Caco-2 (cell line): ENCODE measurements at regions not wholly inside any gene's neighbourhood (a gene's known extent, or its start where the extent isn't known, plus 50 kb on each side); places are given as distances from the start of the nearest gene placed in this dataset.

Source experiments
- BruUV-seq: library from RNA; stranded (reverse); fragments of 400-500 nt; replicated peaks from 2 replicates; lab custom pipeline; 2021; lab: Mats Ljungman, UMichigan
- CTCF ChIA-PET: fragments of 300-600 bp; sonication (Branson Sonifier 250); formaldehyde crosslinking; loops from one replicate; lab custom pipeline; 2022; ENCODE audit warnings: antibody characterized with exemption; lab: Charles Lee
- POLR2A ChIA-PET: fragments of 300-600 bp; sonication (Branson Sonifier 250); formaldehyde crosslinking; loops from one replicate; lab custom pipeline; 2022; ENCODE audit warnings: antibody characterized with exemption; lab: Charles Lee
- DNase-seq, 2 experiments: peaks; one replicate each; pipeline versions ENCODE4 v3.0.0 to v3.0.0-alpha.2; 2020 to 2022
- H3K27me3 ChIP-seq: replicated peaks from 2 replicates; pipeline ENCODE4 v1.6.0; 2011; ENCODE audit warnings: low read length; ENCODE audit not compliant: control insufficient read depth, insufficient read depth
- H3K36me3 ChIP-seq: 2 replicates; pipeline ENCODE4 v1.5.1; 2011; ENCODE audit warnings: low read length; ENCODE audit not compliant: control insufficient read depth, insufficient read depth
- H3K4me1 ChIP-seq: fragments of 250-450 bp; sonication (Bioruptor Pico); 2 replicates; pipeline ENCODE4 v1.5.1; 2020; ENCODE audit warnings: mild to moderate bottlenecking
- H3K4me3 ChIP-seq: 2 replicates; pipeline ENCODE4 v1.5.1; 2011; ENCODE audit warnings: low read depth, mild to moderate bottlenecking, control low read depth, low read length
- H3K9me3 ChIP-seq: fragments of 250-450 bp; sonication (Bioruptor Pico); 2 replicates; pipeline ENCODE4 v1.5.1; 2020; ENCODE audit warnings: mild to moderate bottlenecking, moderate library complexity
- H3K27ac Mint-ChIP-seq: one replicate; pipeline ENCODE4 v1.8.0; 2022; ENCODE audit warnings: mixed read lengths; ENCODE audit not compliant: unreplicated experiment
- H3K27me3 Mint-ChIP-seq: one replicate; pipeline ENCODE4 v1.8.0; 2022; ENCODE audit warnings: mixed read lengths; ENCODE audit not compliant: insufficient read depth, unreplicated experiment
- H3K36me3 Mint-ChIP-seq: one replicate; pipeline ENCODE4 v1.8.0; 2022; ENCODE audit warnings: mild to moderate bottlenecking, mixed read lengths; ENCODE audit not compliant: insufficient read depth, unreplicated experiment
- H3K4me1 Mint-ChIP-seq: one replicate; pipeline ENCODE4 v1.8.0; 2022; ENCODE audit warnings: low read depth, mixed read lengths; ENCODE audit not compliant: unreplicated experiment
- H3K4me3 Mint-ChIP-seq: one replicate; pipeline ENCODE4 v1.8.0; 2022; ENCODE audit warnings: mild to moderate bottlenecking, moderate library complexity, mixed read lengths; ENCODE audit not compliant: unreplicated experiment
- H3K9me3 Mint-ChIP-seq: one replicate; pipeline ENCODE4 v1.8.0; 2022; ENCODE audit warnings: mixed read lengths; ENCODE audit not compliant: unreplicated experiment
- intact Hi-C: fragments of 100-400 bp; cut with micrococcal nuclease; formaldehyde crosslinking; loops from one replicate; pipeline ENCODE4 v1.10.0; 2022; ENCODE audit not compliant: unreplicated experiment
- TF ChIP-seq, protein P1 (sequence below), 2 experiments: fragments of 200-600 bp in 1 of 2; IDR thresholded peaks; 1 replicate in 1 of 2; 2 replicates in 1 of 2; pipeline versions ENCODE4 v1.5.1 to v1.8.0; 2011 to 2022; ENCODE audit warnings: antibody characterized with exemption in 1 of 2, control low read depth in 1 of 2, inconsistent platforms in 1 of 2, low read depth in 1 of 2, low read length in 1 of 2, mild to moderate bottlenecking in 1 of 2, moderate library complexity in 1 of 2; ENCODE audit not compliant: insufficient read depth in 1 of 2, severe bottlenecking in 1 of 2, unreplicated experiment in 1 of 2

DNA sequence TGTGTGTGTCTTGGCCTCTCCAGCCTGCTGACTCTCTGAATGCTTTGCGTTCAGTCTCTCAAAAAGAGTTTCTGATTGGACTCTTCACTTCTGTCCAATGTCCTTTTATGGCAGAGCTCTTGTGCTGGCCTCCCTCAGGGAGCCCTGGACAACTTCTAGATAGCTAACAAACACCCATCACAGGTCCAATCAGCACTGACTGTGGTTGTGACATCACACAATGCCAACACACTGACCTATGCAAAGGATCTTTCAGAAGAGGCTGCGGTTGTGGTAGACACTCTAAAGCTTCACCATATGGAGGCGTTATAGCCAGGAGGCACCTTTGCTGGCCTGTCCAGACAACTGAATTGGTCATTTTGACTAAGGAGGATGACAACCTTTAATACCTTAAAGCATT, 53.8 kb upstream of the LSM6 start:
- TF ChIP-seq, protein P1, sequence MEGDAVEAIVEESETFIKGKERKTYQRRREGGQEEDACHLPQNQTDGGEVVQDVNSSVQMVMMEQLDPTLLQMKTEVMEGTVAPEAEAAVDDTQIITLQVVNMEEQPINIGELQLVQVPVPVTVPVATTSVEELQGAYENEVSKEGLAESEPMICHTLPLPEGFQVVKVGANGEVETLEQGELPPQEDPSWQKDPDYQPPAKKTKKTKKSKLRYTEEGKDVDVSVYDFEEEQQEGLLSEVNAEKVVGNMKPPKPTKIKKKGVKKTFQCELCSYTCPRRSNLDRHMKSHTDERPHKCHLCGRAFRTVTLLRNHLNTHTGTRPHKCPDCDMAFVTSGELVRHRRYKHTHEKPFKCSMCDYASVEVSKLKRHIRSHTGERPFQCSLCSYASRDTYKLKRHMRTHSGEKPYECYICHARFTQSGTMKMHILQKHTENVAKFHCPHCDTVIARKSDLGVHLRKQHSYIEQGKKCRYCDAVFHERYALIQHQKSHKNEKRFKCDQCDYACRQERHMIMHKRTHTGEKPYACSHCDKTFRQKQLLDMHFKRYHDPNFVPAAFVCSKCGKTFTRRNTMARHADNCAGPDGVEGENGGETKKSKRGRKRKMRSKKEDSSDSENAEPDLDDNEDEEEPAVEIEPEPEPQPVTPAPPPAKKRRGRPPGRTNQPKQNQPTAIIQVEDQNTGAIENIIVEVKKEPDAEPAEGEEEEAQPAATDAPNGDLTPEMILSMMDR (IDR thresholded peaks at IDR 0.05; ENCODE audit: insufficient read depth in 1 of 2, low read depth in 1 of 2, low read length in 1 of 2, severe bottlenecking in 1 of 2, unreplicated experiment in 1 of 2): no peak

DNA sequence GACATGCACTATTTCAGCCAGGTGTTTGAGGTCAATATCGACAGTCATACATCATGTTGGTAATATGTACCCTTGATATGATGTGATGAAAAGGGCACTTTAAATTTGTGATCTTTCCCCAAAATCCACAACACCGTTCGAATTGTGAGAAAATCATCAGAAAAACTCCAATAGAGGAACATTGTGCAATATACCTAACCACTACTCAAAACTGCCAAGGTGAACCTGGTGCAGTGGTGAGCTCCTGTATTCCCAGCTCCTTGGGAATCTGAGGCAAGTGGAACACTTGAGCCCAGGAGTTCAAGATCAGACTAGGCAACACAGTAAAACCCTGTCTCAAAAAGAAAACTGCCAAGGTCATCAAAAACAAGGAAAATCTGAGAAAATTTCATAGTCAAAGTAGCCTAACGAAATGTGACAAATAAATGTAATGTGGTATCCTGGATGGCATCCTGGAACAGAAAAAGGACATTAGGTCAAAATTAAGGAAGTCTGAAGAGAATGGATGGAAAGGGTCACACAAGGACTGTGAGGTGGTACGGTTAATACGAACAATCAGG, 55.6 kb upstream of the LSM6 start:
- H3K4me1 ChIP-seq: no peaks in the 10 kb centered on the region
- no peaks in the 10 kb centered on the region for H3K36me3 Mint-ChIP-seq
- peaks cover 10% of the 10 kb centered on the region for H3K27me3 Mint-ChIP-seq
- DNase-seq: no peak
- no peaks in the 10 kb centered on the region for H3K36me3 ChIP-seq
- H3K27ac Mint-ChIP-seq: no peak overlapping the region
- H3K4me3 ChIP-seq: no peak overlapping the region
- intact Hi-C loops: no loop called here
- no peak overlapping the region for H3K4me3 Mint-ChIP-seq
- H3K27me3 ChIP-seq: no peaks in the 10 kb centered on the region; the same call in 1 of the 2 replicates
- ChIA-PET CTCF (no interaction called here), POLR2A (no interaction called here)
- H3K9me3 ChIP-seq: no peaks in the 10 kb centered on the region
- H3K9me3 Mint-ChIP-seq: no peaks in the 10 kb centered on the region
- BruUV-seq: no TSS peak
- H3K4me1 Mint-ChIP-seq: no peaks in the 10 kb centered on the region
- TF ChIP-seq, protein P1 (IDR thresholded peaks at IDR 0.05; ENCODE audit: insufficient read depth in 1 of 2, low read depth in 1 of 2, low read length in 1 of 2, severe bottlenecking in 1 of 2, unreplicated experiment in 1 of 2): no peak

More for the DNA sequence above, 53.8 kb upstream of the LSM6 start:
- H3K4me1 Mint-ChIP-seq: no peaks in the 10 kb centered on the region
- H3K9me3 ChIP-seq: no peaks in the 10 kb centered on the region
- CTCF ChIA-PET: no interaction called here
- H3K27ac Mint-ChIP-seq: no peak overlapping the region
- H3K36me3 Mint-ChIP-seq: no peaks in the 10 kb centered on the region
- H3K27me3 ChIP-seq: no peaks in the 10 kb centered on the region; the same call in 1 of the 2 replicates
- no TSS peak for BruUV-seq
- H3K9me3 Mint-ChIP-seq: no peaks in the 10 kb centered on the region
- no peak overlapping the region for H3K4me3 ChIP-seq
- intact Hi-C loops: no loop called here
- no peak for DNase-seq
- POLR2A ChIA-PET: no interaction called here
- H3K4me1 ChIP-seq: no peaks in the 10 kb centered on the region
- no peaks in the 10 kb centered on the region for H3K36me3 ChIP-seq
- H3K4me3 Mint-ChIP-seq: no peak overlapping the region
- H3K27me3 Mint-ChIP-seq: peaks cover 7% of the 10 kb centered on the region

DNA sequence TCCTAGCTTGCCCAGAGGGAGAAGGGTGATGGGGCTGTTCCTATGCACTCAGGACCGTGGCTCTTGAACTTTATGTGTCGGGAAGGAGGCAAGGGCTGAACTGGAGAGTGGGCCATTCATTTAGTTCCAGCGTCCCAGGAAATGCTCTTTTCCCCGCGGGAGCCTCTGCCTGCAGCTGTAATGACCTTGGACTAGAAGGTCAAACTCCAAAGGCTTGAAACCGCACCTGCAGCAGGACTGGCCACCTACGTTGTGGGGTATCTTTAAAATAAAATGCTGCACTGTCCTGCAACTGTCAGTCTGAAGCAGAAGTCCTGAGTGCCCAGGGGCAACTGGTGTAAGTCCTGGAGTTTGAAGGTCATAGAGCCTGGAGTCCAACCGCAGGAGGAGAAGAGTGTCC, 61.5 kb upstream of the LSM6 start:
- no peaks in the 10 kb centered on the region for H3K36me3 Mint-ChIP-seq
- no TSS peak for BruUV-seq
- DNase-seq: no peak
- Histone ChIP-seq H3K27me3 (no peaks in the 10 kb centered on the region), H3K4me1 (no peaks in the 10 kb centered on the region), H3K36me3 (no peaks in the 10 kb centered on the region), H3K9me3 (no peaks in the 10 kb centered on the region), H3K4me3 (no peak overlapping the region)
- intact Hi-C loops: no loop called here
- H3K4me3 Mint-ChIP-seq: no peak overlapping the region
- no peaks in the 10 kb centered on the region for H3K4me1 Mint-ChIP-seq
- ChIA-PET POLR2A (no interaction called here), CTCF (interaction anchor here (1.6 kb wide), 1 partner anchor 19 kb away, joined by 3 read pairs; no protein-coding TSS in a partner anchor)
- H3K27me3 Mint-ChIP-seq: peaks cover 6% of the 10 kb centered on the region
- H3K27ac Mint-ChIP-seq: no peak overlapping the region
- no peaks in the 10 kb centered on the region for H3K9me3 Mint-ChIP-seq
- TF ChIP-seq, protein P1 (IDR thresholded peaks at IDR 0.05; ENCODE audit: insufficient read depth in 1 of 2, low read depth in 1 of 2, low read length in 1 of 2, severe bottlenecking in 1 of 2, unreplicated experiment in 1 of 2): no peak
